ENCODE measurements at regions not wholly inside any gene's neighbourhood (a gene's known extent, or its start where the extent isn't known, plus 50 kb on each side); places are given as distances from the start of the nearest gene placed in this dataset.

DNA sequence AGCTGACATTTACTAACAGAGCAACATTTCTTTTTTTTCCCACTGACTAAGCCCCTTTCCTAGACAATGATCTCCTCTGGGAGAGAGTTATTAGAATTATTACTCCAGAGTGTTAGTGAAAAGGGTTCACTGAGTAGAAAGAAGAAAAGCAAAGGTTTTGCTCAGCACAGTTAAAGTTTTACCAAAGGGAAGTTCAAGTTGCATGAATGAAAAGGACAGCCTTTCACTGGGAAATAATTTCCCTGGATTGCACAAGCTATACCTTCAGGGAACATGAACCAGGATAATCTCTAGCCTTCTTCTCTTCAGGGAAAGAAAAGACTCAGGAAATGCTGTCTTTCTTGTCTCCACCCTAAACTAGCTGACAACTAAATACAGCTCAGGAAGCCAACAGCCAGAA, 71.4 kb upstream of the ESRRG start:
- TF ChIP-seq, protein P1, sequence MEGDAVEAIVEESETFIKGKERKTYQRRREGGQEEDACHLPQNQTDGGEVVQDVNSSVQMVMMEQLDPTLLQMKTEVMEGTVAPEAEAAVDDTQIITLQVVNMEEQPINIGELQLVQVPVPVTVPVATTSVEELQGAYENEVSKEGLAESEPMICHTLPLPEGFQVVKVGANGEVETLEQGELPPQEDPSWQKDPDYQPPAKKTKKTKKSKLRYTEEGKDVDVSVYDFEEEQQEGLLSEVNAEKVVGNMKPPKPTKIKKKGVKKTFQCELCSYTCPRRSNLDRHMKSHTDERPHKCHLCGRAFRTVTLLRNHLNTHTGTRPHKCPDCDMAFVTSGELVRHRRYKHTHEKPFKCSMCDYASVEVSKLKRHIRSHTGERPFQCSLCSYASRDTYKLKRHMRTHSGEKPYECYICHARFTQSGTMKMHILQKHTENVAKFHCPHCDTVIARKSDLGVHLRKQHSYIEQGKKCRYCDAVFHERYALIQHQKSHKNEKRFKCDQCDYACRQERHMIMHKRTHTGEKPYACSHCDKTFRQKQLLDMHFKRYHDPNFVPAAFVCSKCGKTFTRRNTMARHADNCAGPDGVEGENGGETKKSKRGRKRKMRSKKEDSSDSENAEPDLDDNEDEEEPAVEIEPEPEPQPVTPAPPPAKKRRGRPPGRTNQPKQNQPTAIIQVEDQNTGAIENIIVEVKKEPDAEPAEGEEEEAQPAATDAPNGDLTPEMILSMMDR (IDR thresholded peaks at IDR 0.05): no peak
- no peak for TF ChIP-seq POLR2A (IDR thresholded peaks at IDR 0.05)
- no peak for TF ChIP-seq EP300 (IDR thresholded peaks at IDR 0.05; ENCODE audit: low read depth)
- TF ChIP-seq POLR2AphosphoS5 (IDR thresholded peaks at IDR 0.05): no peak
